HT-29 (cell line): ENCODE measurements at regions not wholly inside any gene's neighbourhood (a gene's known extent, or its start where the extent isn't known, plus 50 kb on each side); places are given as distances from the start of the nearest gene placed in this dataset.
"Not testable (repeated sequence)": the region's sequence is repeated elsewhere in the genome, so short reads cannot be mapped to it uniquely, and the experiment has no call there.

Experiments used
- DNase-seq: peaks from one replicate; pipeline ENCODE4 v3.0.0-alpha.2; 2015; ENCODE audit warnings: low spot score

DNA sequence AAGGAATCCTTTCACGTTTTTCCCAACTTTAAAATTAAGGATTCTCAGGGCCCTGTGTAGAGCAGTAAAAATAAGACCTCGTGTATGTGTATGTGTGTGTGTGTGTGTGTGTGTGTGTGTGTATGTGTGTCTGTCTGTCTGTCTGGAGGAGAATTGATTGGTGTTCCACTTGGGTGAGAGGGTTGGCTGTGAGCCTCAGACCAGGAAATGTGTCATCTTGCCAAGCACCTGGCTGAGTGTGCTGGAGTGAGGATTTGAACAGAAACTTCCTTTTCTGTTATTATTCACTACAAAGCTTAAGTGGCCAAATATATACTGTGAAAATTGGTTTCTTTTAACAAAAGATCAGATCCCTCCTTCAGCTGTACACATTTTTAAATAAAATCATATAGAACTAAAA is 103.6 kb upstream of the NUDT6 start:
- DNase-seq: not testable (repeated sequence)

DNA sequence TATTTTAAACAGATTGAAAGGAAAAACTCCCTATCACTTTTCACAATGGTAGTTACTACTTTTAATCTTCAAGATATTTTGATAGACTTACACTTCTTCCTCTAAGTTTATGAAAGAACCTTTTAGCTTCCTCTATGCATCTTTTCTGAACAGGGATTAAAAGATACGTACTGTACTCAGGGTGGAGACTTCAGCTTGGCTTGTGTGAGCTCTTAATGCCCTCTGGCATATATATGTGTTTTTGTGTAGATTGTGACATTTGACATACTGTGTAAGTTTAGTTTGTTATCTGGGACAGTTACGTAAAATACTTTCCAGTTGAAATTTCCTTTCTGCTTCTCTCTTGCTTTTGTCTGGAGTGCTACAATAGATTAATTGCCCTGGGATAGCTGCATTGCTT is 109.3 kb upstream of the NUDT6 start:
- DNase-seq: no peak

DNA sequence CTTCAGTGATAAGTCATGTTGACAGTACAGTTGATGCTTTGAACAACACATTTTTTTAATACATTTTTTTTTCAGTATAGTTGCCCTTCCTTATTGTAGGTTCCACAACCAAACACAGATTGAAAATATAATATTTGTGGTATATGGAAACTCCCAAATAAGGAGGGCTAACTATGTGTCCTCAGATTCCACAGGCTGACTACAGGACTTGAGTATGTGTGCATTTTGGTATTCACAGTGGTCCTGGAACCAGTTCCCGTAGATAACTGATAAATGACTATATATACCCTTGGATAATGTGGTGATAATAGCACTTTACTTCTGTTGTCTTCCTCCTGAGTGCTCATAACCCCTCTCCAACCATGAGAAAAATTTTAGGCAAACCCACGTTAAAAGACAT is 111.6 kb upstream of the NUDT6 start:
- no peak for DNase-seq

DNA sequence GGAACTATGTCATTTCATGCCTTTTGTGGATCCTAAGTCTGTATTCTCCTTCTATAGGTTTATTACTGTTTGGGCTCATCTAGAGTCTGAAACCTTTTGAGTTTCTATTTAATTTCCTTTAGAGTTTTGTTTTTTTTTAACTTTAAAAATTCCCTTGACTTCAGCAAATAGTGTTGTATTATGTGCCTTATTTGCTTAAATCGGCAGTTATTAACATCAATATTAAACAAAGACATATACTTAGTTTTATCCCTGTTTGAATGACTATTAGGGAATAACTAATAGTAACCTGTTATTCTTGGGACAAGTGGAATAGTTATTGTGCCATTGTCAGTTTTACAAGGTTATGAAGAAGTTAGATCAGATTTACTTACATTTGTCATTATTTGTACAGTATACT is 112.8 kb upstream of the NUDT6 start:
- no peak for DNase-seq

DNA sequence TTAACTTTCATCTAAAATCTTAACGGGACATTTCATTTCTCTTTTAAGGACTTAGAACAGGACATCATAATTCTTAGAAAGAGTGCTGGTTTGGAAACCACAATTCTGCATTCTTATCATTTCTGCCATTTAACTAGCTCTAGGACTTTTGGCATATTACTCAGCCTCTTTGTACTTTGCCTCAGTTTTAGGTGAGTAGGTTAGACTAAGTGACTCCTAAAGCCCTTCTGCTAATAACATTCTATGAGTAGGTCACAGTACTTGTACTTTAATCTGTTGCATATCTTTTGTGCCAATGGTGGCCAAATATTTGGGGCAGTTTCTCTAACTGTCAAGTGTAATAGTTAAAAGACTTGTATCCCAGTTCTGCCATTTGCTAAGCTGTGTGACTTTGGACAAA is 115.4 kb upstream of the NUDT6 start:
- no peak for DNase-seq

DNA sequence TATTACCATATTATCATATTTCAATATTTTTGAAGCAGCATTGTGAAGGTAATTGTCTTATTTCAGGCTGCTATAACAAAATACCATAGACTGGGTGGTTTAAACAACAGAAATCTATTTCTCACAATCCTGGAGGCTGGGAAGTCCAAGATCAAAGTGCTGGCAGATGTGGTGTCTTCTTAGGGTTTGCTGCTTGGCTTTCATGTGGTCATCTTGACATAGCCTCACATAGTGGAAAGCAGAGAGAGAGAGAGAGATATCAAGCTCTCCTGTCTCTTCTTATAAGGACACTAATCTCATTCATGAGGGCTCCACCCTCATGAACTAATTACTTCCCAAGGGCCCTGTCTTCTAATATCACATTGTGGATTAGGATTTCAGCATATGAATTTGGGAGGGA is 119.7 kb upstream of the NUDT6 start:
- DNase-seq: no peak

DNA sequence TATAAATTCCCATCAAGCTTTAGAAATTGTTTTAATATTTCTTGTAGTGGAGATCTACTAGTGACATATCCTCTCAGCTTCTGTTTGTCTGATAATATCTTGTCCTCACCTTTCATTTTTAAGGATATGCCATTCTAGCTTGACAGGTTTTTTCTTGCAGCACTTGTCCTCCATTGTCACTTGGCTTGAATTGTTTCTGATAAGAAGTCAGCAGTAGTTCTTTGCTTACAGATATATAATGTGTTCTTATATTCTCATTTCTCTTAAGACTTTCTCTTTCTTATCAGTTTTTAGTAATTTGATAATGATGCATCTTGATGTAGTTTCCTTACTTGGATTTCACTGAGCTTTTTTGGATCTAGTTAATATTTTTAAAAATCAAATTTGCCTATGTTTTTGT is 120.6 kb upstream of the NUDT6 start:
- no peak for DNase-seq

DNA sequence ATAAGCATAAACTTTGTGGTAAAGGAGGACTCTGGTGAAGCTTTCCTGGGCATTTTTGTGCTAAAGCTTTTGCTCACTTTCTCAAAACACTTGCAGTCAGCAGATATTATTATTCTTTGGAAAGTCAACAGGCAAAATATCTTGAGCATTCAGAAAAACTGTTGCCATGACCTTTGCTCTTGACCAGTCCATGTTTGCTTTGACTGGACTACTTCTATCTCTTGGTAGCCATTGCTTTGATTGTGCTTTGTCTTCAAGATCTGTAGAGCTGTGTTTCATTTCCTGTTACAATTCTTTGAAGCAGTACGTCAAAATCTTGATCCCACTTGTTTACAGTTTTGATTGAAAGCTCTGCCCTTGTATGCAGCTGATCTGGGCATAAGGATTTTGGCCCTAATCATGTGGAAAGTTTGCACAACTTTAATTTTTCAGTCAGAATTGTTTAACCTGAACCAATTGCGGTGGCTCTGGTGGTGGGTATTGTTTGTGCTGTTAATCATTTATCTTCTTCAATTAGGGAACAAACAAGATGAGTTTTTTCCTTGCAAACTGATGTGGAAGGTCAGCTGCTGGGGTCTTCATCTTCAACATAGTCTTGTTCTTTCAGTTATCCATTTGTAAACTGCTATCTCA is 121.5 kb upstream of the NUDT6 start:
- no peak for DNase-seq

DNA sequence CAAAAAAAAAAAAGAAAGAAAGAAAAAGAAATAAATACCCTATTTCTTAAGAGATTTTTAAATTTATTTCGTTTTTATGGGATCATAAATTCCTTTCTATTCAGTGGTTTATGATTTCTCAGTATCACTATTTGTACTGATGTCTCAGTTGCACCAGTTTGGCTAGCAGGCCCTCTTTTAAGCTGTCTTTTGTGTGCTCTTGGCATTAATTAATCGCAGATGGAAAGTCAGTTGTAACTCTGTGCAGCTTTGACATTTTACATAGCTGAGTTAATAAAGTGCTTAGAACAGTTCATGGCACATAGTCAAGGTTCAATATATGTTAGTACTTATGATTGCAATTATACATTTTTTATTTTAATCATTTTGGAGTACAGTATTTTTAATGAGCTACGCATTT is 123.7 kb upstream of the NUDT6 start:
- DNase-seq: no peak

DNA sequence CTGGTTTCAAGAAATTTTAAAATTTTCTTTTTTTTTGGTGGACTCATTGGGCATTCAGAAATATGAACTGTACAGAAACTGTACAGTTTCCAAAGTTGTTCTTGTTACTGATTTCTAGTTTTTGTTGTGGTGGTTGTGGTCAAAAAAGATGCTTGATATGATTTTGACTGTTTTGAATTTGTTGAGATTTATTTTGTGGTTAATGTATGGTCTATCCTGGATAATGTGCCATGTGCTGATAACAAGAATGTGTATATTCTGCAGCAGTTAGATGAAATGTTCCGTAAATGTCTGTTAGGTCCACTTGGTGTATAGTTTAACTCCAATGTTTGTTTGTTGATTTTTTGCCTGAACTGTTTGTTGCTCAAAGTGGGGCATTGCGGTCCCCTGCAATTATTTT is 127.6 kb upstream of the NUDT6 start:
- no peak for DNase-seq

DNA sequence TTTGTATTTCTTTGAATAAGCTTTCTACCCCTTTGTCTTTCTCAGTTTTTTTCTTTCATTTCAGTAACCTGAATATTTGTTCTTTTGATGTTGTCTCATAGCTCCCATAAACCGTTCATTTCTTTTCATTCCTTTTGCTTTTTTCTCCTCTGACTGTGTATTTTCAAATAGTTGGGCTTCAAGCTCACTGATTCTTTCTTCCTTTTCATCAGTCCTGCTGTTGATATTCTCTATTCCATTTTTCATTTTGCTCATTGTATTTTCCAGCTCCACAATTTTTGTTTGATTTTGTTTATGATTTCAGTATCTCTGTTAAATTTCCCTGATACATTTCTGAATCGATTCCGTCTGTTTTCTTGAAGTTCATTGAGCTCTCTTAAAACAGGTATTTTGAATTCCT is 129.6 kb upstream of the NUDT6 start:
- no peak for DNase-seq

DNA sequence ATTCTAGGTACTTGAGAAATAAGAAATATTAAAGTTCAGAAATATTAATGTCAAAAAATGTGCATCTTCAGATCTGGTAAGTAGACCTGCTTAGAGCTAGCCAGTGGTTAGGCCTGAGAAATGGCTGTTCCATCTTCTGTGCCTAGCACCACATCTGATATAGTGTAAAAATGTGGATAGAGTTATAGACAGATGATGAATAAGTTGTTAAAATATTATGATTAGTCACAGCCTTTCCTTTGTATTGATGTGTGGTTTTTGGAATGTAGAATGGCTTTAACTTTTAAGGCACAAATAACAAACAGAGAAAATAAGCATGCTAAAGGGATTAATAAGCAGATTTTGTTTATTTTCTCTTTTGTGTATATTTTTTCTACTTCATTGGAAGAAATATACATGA is 133.5 kb upstream of the NUDT6 start:
- DNase-seq: no peak

DNA sequence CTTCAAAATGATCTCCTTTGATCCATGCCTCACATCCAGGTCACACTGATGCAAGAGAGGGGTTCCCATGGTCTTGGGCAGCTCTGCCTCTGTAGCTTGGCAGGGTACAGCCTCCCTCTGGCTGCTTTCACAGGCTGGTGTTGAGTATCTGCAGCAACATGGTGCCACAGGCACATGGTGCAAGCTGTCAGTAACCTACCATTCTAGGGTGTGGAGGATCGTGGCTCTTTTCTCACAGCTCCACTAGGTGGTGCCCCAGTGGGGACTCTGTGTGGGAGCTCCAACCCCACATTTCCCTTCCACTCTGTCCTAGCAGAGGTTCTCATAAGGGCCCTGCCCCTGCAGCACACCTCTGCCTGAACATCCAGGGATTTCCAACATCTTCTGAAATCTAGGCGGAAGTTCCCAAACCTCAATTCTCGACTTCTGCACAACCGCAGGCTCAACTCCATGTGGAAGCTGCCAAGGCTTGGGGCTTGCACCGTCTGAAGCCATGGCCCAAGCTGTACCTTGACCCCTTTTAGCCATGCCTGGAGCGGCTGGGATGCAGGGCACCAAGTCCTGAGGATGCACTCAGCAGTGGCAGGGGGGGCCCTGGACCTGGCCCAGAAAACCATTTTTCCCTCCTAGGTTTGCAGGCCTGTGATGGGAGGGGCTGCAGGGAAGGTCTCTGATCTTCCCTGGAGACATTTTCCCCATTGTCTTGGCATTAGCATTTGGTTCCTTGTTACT is 137.8 kb upstream of the NUDT6 start:
- DNase-seq: no peak

DNA sequence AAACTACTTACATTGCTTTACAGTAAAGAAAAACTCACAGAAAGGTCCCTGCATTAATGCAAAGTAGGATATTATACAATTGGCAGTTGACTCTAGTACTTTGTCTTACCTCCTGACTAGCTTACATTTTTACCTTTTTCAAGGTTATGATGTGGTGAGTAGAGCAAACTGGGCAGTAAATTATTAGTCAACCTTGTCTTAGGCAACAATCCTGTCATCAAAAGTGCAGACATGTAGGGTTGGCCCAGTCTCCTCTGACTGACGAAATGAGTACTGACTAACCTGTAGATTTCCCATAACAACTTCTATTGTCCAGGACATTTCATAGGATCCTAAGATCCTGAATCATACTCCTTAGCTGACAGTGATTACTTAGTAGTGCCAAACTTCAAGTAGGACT is 142.0 kb upstream of the NUDT6 start:
- no peak for DNase-seq

DNA sequence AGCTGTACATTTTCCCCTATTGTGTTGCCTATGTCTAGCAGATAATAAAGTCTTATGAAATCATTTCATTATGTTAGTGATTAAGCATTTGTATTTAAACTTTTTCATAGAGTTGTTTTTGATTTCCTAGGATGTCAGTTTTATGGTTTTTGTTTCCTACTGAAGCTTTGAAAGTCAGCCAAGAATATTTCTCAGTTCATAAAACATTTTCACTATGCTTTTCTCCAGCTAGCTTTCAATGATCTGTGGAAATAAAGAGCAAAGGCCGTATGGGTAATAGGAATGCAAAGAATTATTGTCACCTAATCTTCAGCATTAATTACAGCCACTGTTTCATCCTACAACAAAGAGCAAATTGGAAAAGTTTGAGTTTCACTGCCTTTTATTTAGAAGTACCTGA is 145.7 kb upstream of the NUDT6 start:
- DNase-seq: no peak

DNA sequence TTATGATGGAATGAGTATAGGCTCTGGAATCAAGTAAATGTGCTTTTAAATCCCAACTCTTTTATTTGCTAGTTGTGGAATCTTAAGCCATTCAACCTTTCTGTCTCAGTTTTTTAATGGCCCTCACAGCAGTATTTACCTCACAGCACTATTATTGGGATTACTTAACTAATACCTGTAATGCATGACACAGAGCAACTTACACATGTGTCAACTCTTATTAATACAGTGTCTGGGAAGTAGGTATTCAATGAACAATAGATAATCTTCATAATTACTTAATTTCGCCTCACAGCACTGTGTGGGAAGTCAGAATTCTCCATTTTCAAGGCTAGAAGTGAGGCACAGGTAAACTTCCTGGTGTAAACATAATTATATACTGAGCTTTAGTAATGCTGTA is 149.7 kb upstream of the NUDT6 start:
- no peak for DNase-seq

DNA sequence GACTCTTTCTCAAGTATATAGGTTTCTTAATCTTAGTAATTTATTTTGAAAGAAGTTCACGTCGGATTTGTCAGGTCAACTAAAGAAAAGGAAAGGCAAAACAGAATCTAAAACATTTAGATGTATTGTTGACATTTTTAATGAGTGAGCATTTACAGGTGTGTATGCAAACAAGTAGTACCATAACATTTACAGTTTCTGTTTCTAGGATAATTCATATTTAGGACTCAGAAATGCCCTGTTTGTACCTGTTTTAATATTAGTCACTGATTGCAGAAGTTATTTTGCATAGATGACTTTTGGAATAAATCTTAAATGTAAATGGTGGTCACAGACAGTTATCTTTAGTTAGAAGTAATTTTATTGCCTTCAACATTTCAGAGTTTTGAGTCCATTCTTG is 151.3 kb upstream of the NUDT6 start:
- DNase-seq: no peak

DNA sequence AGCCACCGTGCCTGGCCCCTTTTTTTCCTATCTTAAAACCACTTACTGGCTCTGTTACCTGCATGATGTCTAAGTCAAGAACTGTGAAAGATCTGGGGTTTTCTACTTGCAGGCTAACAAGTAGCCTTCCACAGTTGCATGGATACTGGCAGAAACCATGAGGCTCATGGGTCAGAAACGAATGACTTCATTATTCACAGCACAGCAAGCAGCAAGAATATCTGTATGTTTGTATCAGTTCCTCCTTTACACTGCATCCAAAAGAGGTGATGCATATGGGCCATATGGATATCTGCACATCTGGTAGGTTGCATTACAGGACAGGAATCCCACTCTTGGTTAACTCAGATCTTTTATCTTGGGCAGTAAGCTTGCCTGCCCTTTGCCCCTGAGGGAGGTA is 154.9 kb upstream of the NUDT6 start:
- no peak for DNase-seq

DNA sequence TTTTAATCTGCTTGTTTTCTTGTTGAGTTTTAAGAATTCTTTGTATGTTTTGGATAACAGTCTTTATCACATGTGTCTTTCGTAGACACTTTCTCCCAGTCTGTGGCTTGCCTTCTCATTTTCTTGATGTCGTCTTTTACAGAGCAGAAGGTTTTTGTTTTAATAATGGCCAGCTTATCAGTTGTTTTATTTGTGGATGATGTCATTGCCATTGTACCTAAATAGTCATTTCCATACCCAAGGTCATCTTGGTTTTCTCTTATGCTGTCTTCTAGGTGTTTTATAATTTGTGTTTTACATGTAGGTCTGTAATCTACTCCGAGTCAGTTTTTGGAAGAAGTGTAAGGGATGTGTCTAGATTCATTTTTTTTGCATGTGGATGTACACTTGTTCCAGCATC is 159.6 kb upstream of the NUDT6 start:
- DNase-seq: no peak

DNA sequence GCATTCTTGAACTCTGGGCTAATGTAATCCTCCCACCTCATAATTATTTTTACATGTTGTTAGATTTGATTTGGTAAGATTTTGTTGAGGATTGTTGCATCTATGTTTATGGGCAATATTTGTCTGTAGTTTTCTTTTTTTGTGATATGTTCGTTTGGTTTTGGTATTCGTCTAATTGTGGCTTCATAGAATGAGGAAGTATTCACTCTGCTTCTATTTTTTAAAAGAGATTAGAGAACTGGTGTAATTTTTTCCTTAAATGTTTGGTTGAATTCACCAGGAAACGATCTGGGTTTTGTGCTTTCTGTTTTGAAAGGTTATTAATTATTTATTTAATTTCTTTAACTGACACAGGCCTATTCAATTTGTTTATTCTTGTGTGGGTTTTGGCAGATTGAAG is 161.2 kb upstream of the NUDT6 start:
- DNase-seq: no peak

DNA sequence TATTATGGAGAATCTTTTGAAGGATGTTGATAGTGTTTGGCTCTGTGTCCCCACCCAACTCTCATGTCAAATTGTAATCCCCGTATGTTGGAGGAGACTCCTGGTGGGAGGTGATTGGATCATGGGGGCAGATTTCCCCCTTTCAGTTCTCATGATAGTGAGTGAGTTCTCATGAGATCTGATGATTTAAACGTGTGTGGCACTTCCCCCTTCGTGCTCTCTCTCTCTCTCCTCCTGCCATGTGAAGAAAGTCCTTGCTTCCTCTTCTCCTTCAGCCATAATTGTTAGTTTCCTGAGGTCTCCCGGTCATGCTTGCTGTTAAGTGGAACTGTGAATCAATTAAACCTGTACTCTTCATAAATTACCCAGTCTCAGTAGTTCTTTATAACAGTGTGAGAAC is 166.1 kb upstream of the NUDT6 start:
- DNase-seq: no peak

DNA sequence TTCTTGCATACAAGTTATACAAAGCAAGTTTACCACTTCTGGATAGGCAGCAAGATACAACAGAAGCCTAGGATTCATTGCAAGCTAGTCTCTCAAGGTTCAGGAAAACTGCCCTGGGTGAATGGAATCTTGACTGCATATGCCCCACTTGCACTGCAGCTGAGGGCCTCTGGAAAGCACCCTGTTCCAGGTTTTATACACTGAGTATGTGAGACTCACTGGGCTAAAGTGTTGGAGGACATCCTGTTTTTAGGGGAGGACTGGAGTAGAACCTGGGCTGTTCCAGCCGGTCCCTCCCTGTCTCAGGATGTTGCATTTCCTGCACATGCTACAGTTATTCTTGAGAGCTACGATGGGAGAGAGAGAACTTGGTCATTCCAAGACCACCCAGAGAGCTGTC is 168.5 kb upstream of the NUDT6 start:
- no peak for DNase-seq

DNA sequence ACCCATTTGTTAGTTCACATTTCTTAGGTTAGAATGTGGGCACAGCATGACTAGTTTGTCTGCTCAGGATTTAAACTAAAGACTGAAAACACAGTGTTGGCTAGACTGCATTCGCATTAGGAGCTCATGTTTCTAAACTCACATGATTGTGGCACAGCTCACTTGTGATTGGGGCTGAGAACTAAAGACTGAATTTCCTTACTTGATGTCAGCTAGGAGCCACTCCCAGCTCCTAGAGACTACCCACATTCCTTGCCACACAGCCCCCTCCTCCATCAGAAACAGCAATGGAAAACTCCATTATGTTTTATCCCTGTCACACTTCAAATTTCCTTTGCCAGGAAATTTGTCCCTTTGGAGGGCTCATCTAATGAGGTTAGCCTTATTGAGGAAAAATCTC is 170.2 kb upstream of the NUDT6 start:
- no peak for DNase-seq

DNA sequence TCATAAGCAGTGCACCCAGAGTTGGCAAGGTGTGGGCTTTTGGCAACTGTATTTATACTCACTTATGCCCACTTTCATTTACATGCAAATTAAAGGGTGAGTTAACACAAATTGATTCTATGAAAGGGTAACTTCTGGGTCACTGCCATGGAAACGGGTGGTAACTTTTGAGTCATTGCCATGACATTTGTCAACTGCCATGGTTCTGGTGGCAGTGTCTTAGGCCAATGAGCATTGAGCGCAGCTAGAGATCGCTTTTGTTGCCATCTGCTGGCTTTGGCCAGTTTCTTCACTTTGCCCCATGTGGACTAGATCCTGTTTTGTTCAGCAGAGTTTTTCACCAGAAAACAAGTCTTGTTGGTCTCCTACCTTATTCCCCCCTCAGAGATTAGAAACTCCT is 170.8 kb upstream of the NUDT6 start:
- DNase-seq: no peak
